Epithelial cell of proximal tubule (primary cell): ENCODE measurements at regions not wholly inside any gene's neighbourhood (a gene's known extent, or its start where the extent isn't known, plus 50 kb on each side); places are given as distances from the start of the nearest gene placed in this dataset.
A peak's percentile ranks its signal among the peaks of the same experiment; 100 is the strongest.

Experiments used
- DNase-seq: peaks from one replicate; pipeline ENCODE4 v3.0.0-alpha.2; 2011; ENCODE audit warnings: low read depth
- H3K4me3 ChIP-seq: 2 replicates; pipeline ENCODE4 v1.5.1; 2011; ENCODE audit warnings: low read depth, mild to moderate bottlenecking, low read length
- TF ChIP-seq, protein P1 (sequence below): conservative IDR thresholded peaks from 2 replicates; pipeline ENCODE4 v1.5.1; 2012; ENCODE audit warnings: low read depth, mild to moderate bottlenecking, low read length

DNA sequence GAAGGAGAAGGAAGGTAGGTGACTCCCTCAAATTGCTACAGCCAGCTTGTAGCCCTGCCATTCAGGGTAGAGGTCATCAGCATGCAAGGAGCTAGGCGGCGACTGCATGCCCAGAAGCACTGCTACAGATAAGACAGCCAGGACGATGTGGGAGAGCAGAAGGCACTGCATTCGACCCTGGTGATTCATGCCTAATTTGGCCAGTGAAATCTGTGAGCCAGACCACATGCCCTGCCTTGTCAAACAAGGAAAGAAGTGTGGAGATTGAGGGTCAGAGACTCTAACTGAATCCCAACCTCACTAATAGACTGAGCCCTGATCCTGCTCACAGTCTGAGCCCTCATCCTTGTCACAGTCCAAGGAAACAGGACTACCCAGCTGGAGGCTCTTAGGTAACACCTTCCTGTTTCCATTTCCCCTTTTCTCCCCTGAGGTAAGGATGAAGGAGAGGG, 86.6 kb downstream of the LINGO1 start:
- DNase-seq = no peak
- TF ChIP-seq, protein P1, sequence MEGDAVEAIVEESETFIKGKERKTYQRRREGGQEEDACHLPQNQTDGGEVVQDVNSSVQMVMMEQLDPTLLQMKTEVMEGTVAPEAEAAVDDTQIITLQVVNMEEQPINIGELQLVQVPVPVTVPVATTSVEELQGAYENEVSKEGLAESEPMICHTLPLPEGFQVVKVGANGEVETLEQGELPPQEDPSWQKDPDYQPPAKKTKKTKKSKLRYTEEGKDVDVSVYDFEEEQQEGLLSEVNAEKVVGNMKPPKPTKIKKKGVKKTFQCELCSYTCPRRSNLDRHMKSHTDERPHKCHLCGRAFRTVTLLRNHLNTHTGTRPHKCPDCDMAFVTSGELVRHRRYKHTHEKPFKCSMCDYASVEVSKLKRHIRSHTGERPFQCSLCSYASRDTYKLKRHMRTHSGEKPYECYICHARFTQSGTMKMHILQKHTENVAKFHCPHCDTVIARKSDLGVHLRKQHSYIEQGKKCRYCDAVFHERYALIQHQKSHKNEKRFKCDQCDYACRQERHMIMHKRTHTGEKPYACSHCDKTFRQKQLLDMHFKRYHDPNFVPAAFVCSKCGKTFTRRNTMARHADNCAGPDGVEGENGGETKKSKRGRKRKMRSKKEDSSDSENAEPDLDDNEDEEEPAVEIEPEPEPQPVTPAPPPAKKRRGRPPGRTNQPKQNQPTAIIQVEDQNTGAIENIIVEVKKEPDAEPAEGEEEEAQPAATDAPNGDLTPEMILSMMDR = no peak
- H3K4me3 ChIP-seq = no peak overlapping the region

DNA sequence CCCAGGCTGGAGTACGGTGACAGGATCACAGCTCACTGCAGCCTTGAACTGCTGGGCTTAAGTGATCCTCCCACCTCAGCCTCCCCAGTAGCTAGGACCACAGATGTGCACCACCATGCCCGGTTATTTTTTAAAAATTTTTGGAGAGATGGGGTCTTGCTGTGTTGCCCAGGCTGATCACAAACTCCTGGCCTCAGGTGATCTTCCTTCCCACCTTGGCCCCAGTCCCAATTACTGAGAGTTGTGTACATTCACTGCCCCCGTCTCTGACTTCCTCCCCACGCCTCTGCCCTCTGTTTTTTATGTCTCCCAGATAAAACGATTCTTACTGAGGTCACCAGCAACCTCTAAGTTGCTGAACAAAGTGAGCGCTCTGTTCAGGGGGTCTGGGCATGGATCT, 87.7 kb downstream of the LINGO1 start:
- TF ChIP-seq, protein P1 = no peak
- DNase-seq = no peak
- H3K4me3 ChIP-seq = no peak overlapping the region

DNA sequence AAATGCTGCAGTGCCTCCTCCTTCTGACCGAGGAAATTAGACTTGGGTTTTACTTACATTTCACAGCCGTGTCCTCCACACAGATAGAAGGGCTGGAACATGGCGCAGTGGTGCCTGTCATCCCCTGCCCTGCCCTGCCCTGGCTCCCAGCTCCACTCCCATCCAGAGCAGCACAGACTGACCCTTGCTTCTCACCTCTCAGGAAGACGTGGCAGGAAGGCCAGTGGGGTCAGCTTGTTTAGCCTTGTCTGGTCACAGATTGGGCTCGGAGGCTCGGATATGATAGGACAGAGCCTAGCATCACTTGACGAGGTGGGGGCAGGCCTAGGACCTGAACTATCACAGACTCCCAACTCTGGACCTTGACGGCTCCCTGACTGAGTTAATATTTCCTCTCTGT, 88.5 kb downstream of the LINGO1 start:
- DNase-seq = no peak
- TF ChIP-seq, protein P1 = no peak
- no peak overlapping the region for H3K4me3 ChIP-seq

DNA sequence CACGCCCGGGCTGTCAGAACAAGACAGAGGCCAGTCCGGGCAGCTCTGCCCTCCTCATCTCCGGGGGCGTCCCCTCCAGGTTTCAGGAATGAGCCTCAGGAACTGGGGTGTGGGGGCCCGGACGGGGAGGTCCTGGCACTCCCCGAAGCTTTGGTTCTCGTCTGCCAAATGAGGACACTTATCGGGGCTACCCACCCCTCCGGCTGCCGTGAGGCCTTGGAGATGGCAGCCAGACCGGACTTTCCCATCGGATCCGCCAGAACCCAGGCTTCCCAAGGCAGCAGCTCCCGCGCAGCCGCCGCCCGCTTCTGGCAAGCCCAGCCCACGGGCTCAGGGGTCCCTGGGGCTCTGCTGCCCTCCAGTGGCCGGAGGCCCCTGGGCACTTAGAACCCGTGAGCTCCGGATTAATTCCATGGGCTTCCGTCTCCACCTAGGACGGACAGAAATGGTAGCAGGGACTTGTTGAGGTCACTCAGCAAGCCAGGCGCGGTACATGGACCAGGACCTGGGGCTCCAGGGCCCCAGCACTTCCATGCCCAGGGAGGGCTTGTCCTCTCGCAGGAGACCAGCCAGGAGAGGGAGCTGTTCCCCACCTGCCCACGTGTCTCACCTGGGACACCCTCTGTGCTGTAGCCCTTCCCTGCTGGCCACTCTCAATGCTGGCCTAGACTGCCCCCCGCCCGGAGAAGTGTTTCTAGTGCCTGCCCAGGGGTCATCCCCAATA, 89.4 kb downstream of the LINGO1 start:
- H3K4me3 ChIP-seq = peak overlapping the region; percentile 62
- TF ChIP-seq, protein P1 = peak; percentile 96
- DNase-seq = no peak

DNA sequence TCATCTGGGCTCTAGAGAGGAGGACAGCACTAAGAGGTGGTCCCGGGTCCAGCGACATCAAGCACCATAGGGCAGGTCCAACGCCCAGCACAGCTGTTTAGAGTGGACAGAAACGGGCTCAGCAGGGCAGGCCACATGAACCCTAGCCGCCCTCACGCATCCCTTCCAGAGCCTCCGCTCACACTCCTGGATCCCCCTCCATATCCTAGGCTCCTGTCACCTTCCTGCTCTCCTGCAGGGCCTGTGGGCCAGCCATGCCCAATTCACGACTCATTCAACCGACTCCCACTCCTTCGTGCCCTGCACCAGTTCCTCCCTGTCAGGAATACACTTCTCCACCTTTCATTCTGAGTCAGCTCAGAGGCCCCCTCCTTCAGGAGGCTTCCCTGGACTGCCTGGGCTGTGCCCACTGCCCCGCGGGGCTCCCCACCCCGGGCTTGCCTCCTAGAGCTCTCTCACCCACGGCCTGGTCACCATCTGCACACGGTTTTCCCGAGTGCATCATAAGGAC, 90.2 kb downstream of the LINGO1 start:
- TF ChIP-seq, protein P1 = no peak
- DNase-seq = no peak
- H3K4me3 ChIP-seq = peak overlapping the region; percentile 62

DNA sequence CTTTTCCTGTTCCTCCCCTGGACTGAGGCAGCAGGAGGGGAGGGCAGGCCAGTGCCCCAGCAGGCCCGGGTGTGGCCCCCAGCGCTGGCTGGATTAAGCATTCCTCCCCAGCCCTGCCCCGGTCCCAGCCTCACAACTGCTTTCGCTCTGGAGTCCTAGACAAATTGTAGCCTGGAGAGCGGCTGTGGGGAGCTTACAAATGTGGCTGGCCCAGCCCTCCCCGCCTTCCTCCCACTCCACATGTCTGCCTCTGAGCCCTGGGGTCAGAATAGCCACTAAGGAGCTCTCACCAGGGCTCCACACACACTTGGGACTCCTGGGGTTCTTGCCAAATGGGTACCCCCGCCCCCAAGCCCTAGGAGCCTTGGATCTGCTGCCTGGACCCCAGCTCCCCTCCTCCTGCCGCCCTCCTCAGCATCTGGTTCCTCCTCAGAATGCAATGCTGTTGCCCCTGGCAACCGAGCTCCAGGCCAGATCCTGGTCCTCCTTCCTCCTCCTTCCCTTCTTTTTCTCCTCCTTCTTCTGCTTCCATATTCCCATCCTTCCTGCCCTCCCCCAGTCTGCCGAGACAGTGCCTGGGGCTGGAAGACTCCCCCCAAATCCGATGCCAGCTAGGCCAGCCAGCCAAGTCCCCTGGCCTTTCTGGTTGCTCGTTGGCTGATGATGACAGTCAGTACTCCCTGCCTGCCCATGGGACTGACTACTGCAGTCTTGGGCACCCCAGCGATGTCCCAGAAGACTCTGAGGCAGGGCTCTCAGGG, 91.1 kb downstream of the LINGO1 start:
- TF ChIP-seq, protein P1 = no peak
- H3K4me3 ChIP-seq = no peak overlapping the region
- DNase-seq = no peak
